Panc1 (cell line): ENCODE measurements at regions not wholly inside any gene's neighbourhood (a gene's known extent, or its start where the extent isn't known, plus 50 kb on each side); places are given as distances from the start of the nearest gene placed in this dataset.

ENCODE experiments used
- POLR2AphosphoS5 ChIP-seq: IDR thresholded peaks from 2 replicates; pipeline ENCODE4 v1.6.1; 2012; ENCODE audit warnings: mild to moderate bottlenecking, low read depth, low read length, moderate library complexity
- TCF7L2 ChIP-seq: IDR thresholded peaks from 2 replicates; pipeline ENCODE4 v1.6.1; 2011; ENCODE audit warnings: mild to moderate bottlenecking, low read depth, low read length, inconsistent platforms
- TF ChIP-seq, protein P1 (sequence below): fragments of 450-650 bp; IDR thresholded peaks from 2 replicates; pipeline ENCODE4 v1.5.1; 2017; ENCODE audit warnings: mild to moderate bottlenecking
- TF ChIP-seq, protein P2 (sequence below), 2 experiments: IDR thresholded peaks; 2 replicates each; pipeline ENCODE4 v1.6.1; 2011 to 2012; ENCODE audit warnings: low read depth in 2 of 2, control low read depth in 1 of 2, low read length in 1 of 2, mild to moderate bottlenecking in 1 of 2, moderate library complexity in 1 of 2; ENCODE audit not compliant: insufficient read depth in 1 of 2

DNA sequence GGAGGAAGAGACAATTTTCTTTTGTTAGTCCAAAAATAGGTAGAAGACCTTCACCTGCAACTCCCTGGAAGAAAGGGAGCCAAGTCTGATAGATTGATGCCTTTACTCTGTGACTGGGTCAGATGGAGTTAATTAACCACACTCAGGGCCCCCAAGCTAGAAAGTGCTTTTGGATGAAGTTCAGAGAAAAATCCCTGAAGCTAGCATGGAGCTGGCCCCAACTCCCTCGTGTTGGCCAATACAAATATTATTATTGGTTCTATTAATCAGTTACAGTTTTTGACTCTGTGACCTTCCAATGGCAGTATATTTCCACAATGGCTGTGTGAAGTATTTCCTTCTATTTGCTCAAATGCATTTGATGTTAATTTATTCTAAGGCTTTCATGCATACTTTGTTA, 1753.5 kb downstream of the EFNA5 start:
- TF ChIP-seq, protein P1, sequence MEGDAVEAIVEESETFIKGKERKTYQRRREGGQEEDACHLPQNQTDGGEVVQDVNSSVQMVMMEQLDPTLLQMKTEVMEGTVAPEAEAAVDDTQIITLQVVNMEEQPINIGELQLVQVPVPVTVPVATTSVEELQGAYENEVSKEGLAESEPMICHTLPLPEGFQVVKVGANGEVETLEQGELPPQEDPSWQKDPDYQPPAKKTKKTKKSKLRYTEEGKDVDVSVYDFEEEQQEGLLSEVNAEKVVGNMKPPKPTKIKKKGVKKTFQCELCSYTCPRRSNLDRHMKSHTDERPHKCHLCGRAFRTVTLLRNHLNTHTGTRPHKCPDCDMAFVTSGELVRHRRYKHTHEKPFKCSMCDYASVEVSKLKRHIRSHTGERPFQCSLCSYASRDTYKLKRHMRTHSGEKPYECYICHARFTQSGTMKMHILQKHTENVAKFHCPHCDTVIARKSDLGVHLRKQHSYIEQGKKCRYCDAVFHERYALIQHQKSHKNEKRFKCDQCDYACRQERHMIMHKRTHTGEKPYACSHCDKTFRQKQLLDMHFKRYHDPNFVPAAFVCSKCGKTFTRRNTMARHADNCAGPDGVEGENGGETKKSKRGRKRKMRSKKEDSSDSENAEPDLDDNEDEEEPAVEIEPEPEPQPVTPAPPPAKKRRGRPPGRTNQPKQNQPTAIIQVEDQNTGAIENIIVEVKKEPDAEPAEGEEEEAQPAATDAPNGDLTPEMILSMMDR: no peak
- TF ChIP-seq POLR2AphosphoS5 (no peak), TCF7L2 (peak; percentile 21; the same call in 1 of the 2 replicates)
- TF ChIP-seq, protein P2, sequence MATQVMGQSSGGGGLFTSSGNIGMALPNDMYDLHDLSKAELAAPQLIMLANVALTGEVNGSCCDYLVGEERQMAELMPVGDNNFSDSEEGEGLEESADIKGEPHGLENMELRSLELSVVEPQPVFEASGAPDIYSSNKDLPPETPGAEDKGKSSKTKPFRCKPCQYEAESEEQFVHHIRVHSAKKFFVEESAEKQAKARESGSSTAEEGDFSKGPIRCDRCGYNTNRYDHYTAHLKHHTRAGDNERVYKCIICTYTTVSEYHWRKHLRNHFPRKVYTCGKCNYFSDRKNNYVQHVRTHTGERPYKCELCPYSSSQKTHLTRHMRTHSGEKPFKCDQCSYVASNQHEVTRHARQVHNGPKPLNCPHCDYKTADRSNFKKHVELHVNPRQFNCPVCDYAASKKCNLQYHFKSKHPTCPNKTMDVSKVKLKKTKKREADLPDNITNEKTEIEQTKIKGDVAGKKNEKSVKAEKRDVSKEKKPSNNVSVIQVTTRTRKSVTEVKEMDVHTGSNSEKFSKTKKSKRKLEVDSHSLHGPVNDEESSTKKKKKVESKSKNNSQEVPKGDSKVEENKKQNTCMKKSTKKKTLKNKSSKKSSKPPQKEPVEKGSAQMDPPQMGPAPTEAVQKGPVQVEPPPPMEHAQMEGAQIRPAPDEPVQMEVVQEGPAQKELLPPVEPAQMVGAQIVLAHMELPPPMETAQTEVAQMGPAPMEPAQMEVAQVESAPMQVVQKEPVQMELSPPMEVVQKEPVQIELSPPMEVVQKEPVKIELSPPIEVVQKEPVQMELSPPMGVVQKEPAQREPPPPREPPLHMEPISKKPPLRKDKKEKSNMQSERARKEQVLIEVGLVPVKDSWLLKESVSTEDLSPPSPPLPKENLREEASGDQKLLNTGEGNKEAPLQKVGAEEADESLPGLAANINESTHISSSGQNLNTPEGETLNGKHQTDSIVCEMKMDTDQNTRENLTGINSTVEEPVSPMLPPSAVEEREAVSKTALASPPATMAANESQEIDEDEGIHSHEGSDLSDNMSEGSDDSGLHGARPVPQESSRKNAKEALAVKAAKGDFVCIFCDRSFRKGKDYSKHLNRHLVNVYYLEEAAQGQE (IDR thresholded peaks at IDR 0.05; ENCODE audit: insufficient read depth in 1 of 2, low read depth in 2 of 2, low read length in 1 of 2): no peak
